K562 (cell line): ENCODE measurements at regions not wholly inside any gene's neighbourhood (a gene's known extent, or its start where the extent isn't known, plus 50 kb on each side); places are given as distances from the start of the nearest gene placed in this dataset.

Experiments used
- ATAC-seq: fragments of 200-7000 bp; cut with Tn5 transposase; 3 replicates; pipeline ENCODE4 v1.9.1; 2020; ENCODE audit warnings: moderate library complexity
- BruUV-seq: library from RNA; stranded (reverse); fragments of 400-500 nt; replicated peaks from 2 replicates; lab custom pipeline; 2021; lab: Mats Ljungman, UMichigan
- CTCF ChIA-PET: fragments of 300-600 bp; formaldehyde crosslinking; extraction: SDS; loops from one replicate; lab custom pipeline; 2021; ENCODE audit warnings: low intra/inter-chr PET ratio; lab: Yijun Ruan, JAX
- POLR2A ChIA-PET: fragments of 300-600, 350-650 bp; sonication (Branson Sonifier 250); formaldehyde crosslinking; extraction: SDS; loops from one replicate; lab custom pipeline; 2021; ENCODE audit warnings: antibody characterized with exemption, inconsistent platforms; lab: Yijun Ruan, JAX
- DNase-seq, 4 experiments: peaks; one replicate each; pipeline versions ENCODE4 v3.0.0 to v3.0.0-alpha.2; 2011 to 2018; ENCODE audit warnings: low spot score in 3 of 4, mixed read lengths in 3 of 4; ENCODE audit errors: extremely low read depth in 1 of 4
- FAIRE-seq: peaks from 2 replicates; lab custom pipeline; 2011; peaks lifted over from hg19 to GRCh38; lab: Jason Lieb, UNC
- H2AFZ ChIP-seq: 2 replicates; pipeline ENCODE4 v1.6.0; 2011; ENCODE audit warnings: low read depth, low read length, control low read depth, inconsistent platforms
- H3K27ac ChIP-seq: fragments of 200-600 bp; 3 replicates; pipeline ENCODE4 v1.8.0; 2011; ENCODE audit warnings: low read depth, mild to moderate bottlenecking, control low read depth, inconsistent platforms, low read length, moderate library complexity, mixed read lengths; ENCODE audit errors: extremely low read depth
- H3K27me3 ChIP-seq, 2 experiments: fragments of 300-600 bp in 1 of 2; 2 replicates in 1 of 2; 3 replicates in 1 of 2; pipeline versions ENCODE4 v1.6.0 to v1.8.0; 2011; ENCODE audit warnings: inconsistent platforms in 2 of 2, low read length in 2 of 2, mild to moderate bottlenecking in 1 of 2, mixed read lengths in 1 of 2, moderate library complexity in 1 of 2; ENCODE audit not compliant: control insufficient read depth in 2 of 2, insufficient read depth in 2 of 2
- H3K36me3 ChIP-seq: fragments of 300-600 bp; 3 replicates; pipeline ENCODE4 v1.8.0; 2011; ENCODE audit warnings: mild to moderate bottlenecking, low read length, inconsistent platforms; ENCODE audit not compliant: control insufficient read depth, insufficient read depth
- H3K4me1 ChIP-seq, 2 experiments: fragments of 200-600 bp in 1 of 2; replicated peaks in 1 of 2; 2 replicates in 1 of 2; 3 replicates in 1 of 2; pipeline versions ENCODE4 v1.5.1 to v1.8.0; 2011; ENCODE audit warnings: inconsistent platforms in 2 of 2, low read length in 2 of 2, mild to moderate bottlenecking in 1 of 2, mixed read lengths in 1 of 2, moderate library complexity in 1 of 2; ENCODE audit not compliant: control insufficient read depth in 2 of 2, insufficient read depth in 2 of 2
- H3K4me2 ChIP-seq: 2 replicates; pipeline ENCODE4 v1.6.1; 2011; ENCODE audit warnings: low read length, control low read depth, inconsistent platforms, mixed read lengths; ENCODE audit not compliant: insufficient read depth
- H3K4me3 ChIP-seq: fragments of 200-600 bp; sonication (generic), shearing (Covaris generic); 2 replicates; pipeline ENCODE4 v1.5.1; 2016; ENCODE audit warnings: control low read depth, inconsistent platforms
- H3K79me2 ChIP-seq: fragments of 200-600 bp; 3 replicates; pipeline ENCODE4 v1.8.0; 2011; ENCODE audit warnings: low read length, inconsistent platforms; ENCODE audit not compliant: control insufficient read depth, insufficient read depth
- H3K9ac ChIP-seq, 2 experiments: 2 replicates each; pipeline versions ENCODE4 v1.6.0 to v1.6.1; 2011; ENCODE audit warnings: low read depth in 2 of 2, low read length in 2 of 2, control low read depth in 1 of 2, inconsistent platforms in 1 of 2, mild to moderate bottlenecking in 1 of 2, mixed read lengths in 1 of 2; ENCODE audit not compliant: insufficient read depth in 1 of 2
- H3K9me1 ChIP-seq: one replicate; pipeline ENCODE4 v1.6.0; 2011; ENCODE audit warnings: inconsistent platforms, mild to moderate bottlenecking, low read length, moderate library complexity; ENCODE audit not compliant: control insufficient read depth, insufficient read depth
- H3K9me3 ChIP-seq: replicated peaks from 2 replicates; pipeline ENCODE4 v1.5.1; 2011; ENCODE audit warnings: low read depth, low read length, inconsistent platforms; ENCODE audit not compliant: control insufficient read depth, insufficient read depth
- H4K20me1 ChIP-seq: replicated peaks from 2 replicates; pipeline ENCODE4 v1.6.1; 2011; ENCODE audit warnings: low read length, inconsistent platforms, mixed read lengths; ENCODE audit not compliant: control insufficient read depth, insufficient read depth
- ATF7 ChIP-seq: fragments of 450-650 bp; IDR thresholded peaks from 2 replicates; pipeline ENCODE4 v1.7.1; 2014; ENCODE audit warnings: mild to moderate bottlenecking, moderate library complexity
- DNMT1 ChIP-seq: fragments of 450-650 bp; IDR thresholded peaks from 2 replicates; pipeline ENCODE4 v1.6.1; 2016; ENCODE audit warnings: antibody characterized with exemption, mild to moderate bottlenecking
- JUNB ChIP-seq: fragments of 450-650 bp; formaldehyde crosslinking; conservative IDR thresholded peaks from 2 replicates; pipeline ENCODE4 v1.4.0; 2020; ENCODE audit warnings: mild to moderate bottlenecking
- JUND ChIP-seq, 2 experiments: IDR thresholded peaks; 2 replicates in 1 of 2; 3 replicates in 1 of 2; pipeline ENCODE4 v1.6.1; 2011; ENCODE audit warnings: borderline replicate concordance in 2 of 2, low read depth in 2 of 2, low read length in 2 of 2, improper control_type of control experiment in 1 of 2, missing biosample characterization in 1 of 2, missing genetic modification characterization in 1 of 2, missing genetic modification reagents in 1 of 2
- ZKSCAN3 ChIP-seq: fragments of 250-450 bp; sonication (Bioruptor Pico); IDR thresholded peaks from 2 replicates; pipeline ENCODE4 v1.4.0; 2020
- ZNF75A ChIP-seq: fragments of 450-650 bp; formaldehyde crosslinking; IDR thresholded peaks from 2 replicates; pipeline ENCODE4 v1.4.0; 2020; ENCODE audit warnings: mild to moderate bottlenecking
- WGBS: fragments of 100-300 bp; shearing (Covaris generic); methylation state at CpG from one replicate; pipeline ENCODE4 v1.1.6; 2016; ENCODE audit warnings: low coverage, mixed read lengths; ENCODE audit not compliant: insufficient coverage; ENCODE audit errors: missing lambda C conversion rate; 5-methylcytosine and 5-hydroxymethylcytosine counted together
- in situ Hi-C: fragments of 300-500 bp; cut with MboI; formaldehyde crosslinking; loops from 4 replicates; pipeline ENCODE4 v1.15.0; 2018; ENCODE audit warnings: inconsistent platforms, mixed read lengths
- intact Hi-C: fragments of 100-400 bp; cut with micrococcal nuclease; formaldehyde crosslinking; loops from 2 replicates; pipeline ENCODE4 v1.14.2; 2022
- TF ChIP-seq, protein P1 (sequence below): fragments of 250-450 bp; sonication (Bioruptor Pico); IDR thresholded peaks from 2 replicates; pipeline ENCODE4 v1.5.0; 2021; ENCODE audit warnings: mild to moderate bottlenecking, moderate library complexity
- TF ChIP-seq, protein P2 (sequence below), 2 experiments: fragments of 450-650 bp in 1 of 2; sonication (generic) in 1 of 2; formaldehyde crosslinking in 1 of 2; IDR thresholded peaks in 1 of 2; conservative IDR thresholded peaks in 1 of 2; 2 replicates each; pipeline versions ENCODE4 v1.6.1 to v1.8.1; 2016 to 2023; ENCODE audit warnings: mild to moderate bottlenecking in 2 of 2, moderate library complexity in 2 of 2, inconsistent platforms in 1 of 2, missing genetic modification reagents in 1 of 2
- TF ChIP-seq, protein P3 (sequence below): fragments of 250-450 bp; sonication (Bioruptor Pico); IDR thresholded peaks from 2 replicates; pipeline ENCODE4 v1.5.0; 2021
- TF ChIP-seq, protein P4 (sequence below), 2 experiments: IDR thresholded peaks in 1 of 2; conservative IDR thresholded peaks in 1 of 2; 2 replicates each; pipeline ENCODE4 v1.6.1; 2016; ENCODE audit warnings: low read depth in 2 of 2, mild to moderate bottlenecking in 1 of 2, missing compliant biosample characterization in 1 of 2, missing genetic modification characterization in 1 of 2, moderate library complexity in 1 of 2

DNA sequence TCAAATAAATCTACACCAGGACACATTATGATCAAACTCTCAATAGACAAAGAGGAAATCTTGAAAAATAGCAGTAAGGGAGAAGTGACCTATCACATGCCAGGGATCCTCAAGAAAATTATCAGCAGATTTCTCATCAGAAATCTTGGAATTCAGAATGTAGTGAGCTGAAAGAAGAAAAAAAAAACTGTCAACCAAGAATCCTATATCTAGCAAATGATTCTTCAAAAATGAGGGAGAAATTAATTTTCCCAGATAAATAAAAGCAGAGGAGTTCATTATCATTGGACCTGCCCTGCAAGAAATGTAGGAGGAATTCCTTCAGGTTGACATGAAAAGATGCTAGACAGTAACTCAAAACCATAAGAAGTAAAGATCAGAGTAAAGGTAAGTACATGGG lies 363.6 kb downstream of the TFAP2A start (continued):
- TF ChIP-seq, protein P1, sequence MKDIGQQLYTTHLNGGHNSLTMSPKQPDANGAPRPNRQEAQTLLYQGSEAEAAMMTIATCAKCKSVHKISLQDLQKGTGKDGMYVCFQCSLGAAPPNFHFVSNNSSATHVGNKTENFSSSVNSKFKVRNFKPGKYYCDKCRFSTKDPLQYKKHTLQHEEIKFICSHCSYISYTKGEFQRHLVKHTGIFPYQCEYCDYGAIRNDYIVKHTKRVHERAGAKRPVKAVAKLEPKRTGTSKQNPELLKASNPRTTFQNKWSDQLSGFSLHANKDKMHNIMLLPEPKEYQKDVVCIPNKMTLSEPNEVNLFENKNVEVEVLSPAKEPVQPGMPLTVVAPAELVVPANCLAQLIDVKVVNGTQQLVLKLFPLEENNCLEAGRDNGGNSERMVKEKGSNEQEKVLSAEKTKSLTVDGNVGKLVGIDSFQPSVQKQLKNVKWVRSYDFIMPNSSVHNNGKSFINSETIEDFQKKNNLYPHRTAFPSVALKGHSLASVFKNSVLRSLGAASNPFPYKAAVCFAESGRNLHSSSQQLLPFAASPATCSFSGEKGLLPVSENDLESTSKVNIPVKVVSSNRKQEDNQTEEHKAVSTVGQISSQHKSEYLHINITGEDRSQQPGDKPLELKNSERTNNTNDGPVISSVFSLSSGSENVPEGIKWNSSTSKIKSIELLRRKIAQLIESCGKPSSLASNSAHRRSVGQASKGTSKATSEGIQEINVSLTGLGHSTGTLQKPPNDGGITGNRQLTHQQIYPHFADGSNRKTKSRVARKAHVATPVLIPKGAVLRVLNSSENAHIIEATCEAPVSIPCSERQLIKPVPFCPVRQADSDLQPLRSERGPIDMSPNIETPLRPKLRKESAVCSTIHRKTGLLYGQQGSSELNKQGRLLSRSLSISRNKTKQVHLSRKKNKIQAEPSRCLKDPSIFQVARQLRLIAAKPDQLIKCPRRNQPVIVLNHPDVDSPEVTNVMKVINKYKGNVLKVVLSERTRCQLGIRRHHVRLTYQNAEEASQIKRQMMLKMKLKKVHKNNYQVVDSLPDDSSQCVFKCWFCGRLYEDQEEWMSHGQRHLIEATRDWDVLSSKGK (CRISPR knock-in tag): no peak
- TF ChIP-seq, all 486 proteins: peak for 0

DNA sequence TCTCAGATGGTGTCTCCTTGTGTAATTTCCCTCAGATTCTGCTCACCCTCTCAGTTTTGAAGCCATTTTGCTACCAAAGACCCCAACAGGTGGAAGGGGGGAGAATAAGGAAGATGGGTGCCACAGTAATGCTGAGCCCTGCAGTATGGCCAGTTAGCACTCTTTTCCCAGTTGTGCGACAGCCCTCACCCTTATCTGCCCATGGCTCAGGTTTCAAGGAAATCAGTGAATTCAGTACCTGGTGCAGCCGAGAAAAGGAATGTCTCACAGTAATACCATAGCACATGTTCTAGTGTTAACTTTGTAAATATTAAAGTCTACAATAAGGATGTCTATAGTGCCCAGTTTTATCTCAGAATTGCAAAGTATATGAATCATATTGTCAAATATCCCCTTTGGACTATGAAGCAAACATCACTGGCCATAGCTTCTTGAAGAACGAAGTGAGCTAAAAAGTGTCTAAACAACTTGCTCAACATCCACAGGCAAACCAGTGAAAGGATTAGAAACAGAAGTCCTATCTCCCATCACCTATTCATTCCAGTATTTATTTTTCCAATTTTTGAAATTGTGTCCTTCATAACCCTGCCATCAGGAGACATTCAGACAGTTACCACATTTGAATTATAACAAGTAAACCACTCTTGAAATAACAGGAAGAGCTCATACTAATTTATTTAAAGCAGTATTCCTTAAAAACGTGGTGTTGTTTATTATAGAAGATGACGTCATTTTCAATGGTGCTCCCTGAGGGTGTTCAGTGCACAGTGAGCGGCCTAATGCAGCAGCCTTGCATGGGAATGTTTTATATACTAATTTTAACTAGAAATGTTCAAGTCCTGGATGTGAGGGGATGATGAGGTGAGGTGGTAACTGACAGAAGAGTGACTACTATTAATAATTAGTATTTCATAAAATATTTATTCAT lies 366.2 kb downstream of the TFAP2A start:
- WGBS: 1% methylated on average over 6 of the region's 6 CpGs
- POLR2A ChIA-PET: no interaction called here
- TF ChIP-seq JUND (IDR thresholded peaks at IDR 0.05; ENCODE audit: borderline replicate concordance, low read depth, low read length) (peak; percentile 69), JUND (tag; IDR thresholded peaks at IDR 0.05; ENCODE audit: borderline replicate concordance, low read depth, low read length) (peak; percentile 54; the same call in 1 of the 3 replicates), ZNF75A (CRISPR knock-in tag) (no peak), JUNB (CRISPR knock-in tag) (0 out of 2 replicates have a peak, but pooled peaks have one; percentile 51), DNMT1 (no peak), ATF7 (peak; percentile 89), ZKSCAN3 (CRISPR knock-in tag) (no peak)
- TF ChIP-seq, protein P2, sequence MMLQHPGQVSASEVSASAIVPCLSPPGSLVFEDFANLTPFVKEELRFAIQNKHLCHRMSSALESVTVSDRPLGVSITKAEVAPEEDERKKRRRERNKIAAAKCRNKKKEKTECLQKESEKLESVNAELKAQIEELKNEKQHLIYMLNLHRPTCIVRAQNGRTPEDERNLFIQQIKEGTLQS (IDR thresholded peaks at IDR 0.05): peak; percentile 90
- TF ChIP-seq, protein P2 (CRISPR knock-in tag; conservative IDR thresholded peaks at IDR 0.05): no peak
- TF ChIP-seq, protein P3, sequence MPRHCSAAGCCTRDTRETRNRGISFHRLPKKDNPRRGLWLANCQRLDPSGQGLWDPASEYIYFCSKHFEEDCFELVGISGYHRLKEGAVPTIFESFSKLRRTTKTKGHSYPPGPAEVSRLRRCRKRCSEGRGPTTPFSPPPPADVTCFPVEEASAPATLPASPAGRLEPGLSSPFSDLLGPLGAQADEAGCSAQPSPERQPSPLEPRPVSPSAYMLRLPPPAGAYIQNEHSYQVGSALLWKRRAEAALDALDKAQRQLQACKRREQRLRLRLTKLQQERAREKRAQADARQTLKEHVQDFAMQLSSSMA (CRISPR knock-in tag): no peak
- TF ChIP-seq, protein P4, sequence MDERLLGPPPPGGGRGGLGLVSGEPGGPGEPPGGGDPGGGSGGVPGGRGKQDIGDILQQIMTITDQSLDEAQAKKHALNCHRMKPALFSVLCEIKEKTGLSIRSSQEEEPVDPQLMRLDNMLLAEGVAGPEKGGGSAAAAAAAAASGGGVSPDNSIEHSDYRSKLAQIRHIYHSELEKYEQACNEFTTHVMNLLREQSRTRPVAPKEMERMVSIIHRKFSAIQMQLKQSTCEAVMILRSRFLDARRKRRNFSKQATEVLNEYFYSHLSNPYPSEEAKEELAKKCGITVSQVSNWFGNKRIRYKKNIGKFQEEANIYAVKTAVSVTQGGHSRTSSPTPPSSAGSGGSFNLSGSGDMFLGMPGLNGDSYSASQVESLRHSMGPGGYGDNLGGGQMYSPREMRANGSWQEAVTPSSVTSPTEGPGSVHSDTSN (CRISPR knock-in tag; IDR thresholded peaks at IDR 0.05; ENCODE audit: low read depth): no peak
- TF ChIP-seq, protein P4 (tag; conservative IDR thresholded peaks at IDR 0.05; ENCODE audit: low read depth): no peak

More for the DNA sequence above, 366.2 kb downstream of the TFAP2A start:
- Histone ChIP-seq H3K9me3 (no peaks in the 10 kb centered on the region), H2AFZ (no peak overlapping the region), H3K4me1 (no peaks in the 10 kb centered on the region), H3K79me2 (no peaks in the 10 kb centered on the region), H3K4me2 (no peak overlapping the region), H3K9me1 (no peaks in the 10 kb centered on the region), H3K9ac (no peak overlapping the region), H3K27me3 (no peaks in the 10 kb centered on the region), H3K4me3 (no peak overlapping the region), H3K27ac (no peak overlapping the region), H4K20me1 (no peaks in the 10 kb centered on the region), H3K36me3 (no peaks in the 10 kb centered on the region)
- in situ Hi-C loops: no loop called here
- FAIRE-seq (peak; percentile 35), ATAC-seq (no peak), DNase-seq (no peak)
- CTCF ChIA-PET: no interaction called here
- BruUV-seq: no TSS peak
- intact Hi-C loops: no loop called here
